Retinal pigment epithelial cell (primary cell): ENCODE measurements at regions not wholly inside any gene's neighbourhood (a gene's known extent, or its start where the extent isn't known, plus 50 kb on each side); places are given as distances from the start of the nearest gene placed in this dataset.

Source experiments
- DNase-seq: peaks from one replicate; pipeline ENCODE4 v3.0.0-alpha.2; 2010; ENCODE audit warnings: low read depth
- H3K4me3 ChIP-seq: 2 replicates; pipeline ENCODE4 v1.5.1; 2011; ENCODE audit warnings: mild to moderate bottlenecking, low read length, control low read depth, moderate library complexity
- TF ChIP-seq, protein P1 (sequence below): conservative IDR thresholded peaks from 2 replicates; pipeline ENCODE4 v1.5.1; 2011; ENCODE audit warnings: low read depth, low read length, control low read depth, inconsistent platforms

DNA sequence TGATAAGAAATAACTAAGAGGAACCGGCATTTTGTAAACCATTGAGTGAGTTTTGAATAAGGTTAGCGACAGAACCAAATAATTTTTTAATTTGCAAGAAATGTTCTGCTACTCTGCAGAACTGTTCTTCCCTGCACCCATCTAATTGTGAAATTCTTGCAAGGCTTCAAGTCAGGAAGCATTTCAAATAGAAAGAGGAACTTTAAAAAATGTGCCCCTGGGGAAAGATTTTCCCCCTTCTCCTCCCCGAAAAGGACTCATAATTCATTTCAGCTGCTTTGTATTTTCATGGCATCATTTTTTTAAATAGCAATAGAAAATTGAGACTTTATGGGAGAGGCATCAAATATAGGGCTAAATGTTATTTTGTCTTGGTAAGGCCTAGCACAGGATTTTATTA lies 180.9 kb upstream of the ANKRD55 start:
- no peak overlapping the region for H3K4me3 ChIP-seq
- TF ChIP-seq, protein P1, sequence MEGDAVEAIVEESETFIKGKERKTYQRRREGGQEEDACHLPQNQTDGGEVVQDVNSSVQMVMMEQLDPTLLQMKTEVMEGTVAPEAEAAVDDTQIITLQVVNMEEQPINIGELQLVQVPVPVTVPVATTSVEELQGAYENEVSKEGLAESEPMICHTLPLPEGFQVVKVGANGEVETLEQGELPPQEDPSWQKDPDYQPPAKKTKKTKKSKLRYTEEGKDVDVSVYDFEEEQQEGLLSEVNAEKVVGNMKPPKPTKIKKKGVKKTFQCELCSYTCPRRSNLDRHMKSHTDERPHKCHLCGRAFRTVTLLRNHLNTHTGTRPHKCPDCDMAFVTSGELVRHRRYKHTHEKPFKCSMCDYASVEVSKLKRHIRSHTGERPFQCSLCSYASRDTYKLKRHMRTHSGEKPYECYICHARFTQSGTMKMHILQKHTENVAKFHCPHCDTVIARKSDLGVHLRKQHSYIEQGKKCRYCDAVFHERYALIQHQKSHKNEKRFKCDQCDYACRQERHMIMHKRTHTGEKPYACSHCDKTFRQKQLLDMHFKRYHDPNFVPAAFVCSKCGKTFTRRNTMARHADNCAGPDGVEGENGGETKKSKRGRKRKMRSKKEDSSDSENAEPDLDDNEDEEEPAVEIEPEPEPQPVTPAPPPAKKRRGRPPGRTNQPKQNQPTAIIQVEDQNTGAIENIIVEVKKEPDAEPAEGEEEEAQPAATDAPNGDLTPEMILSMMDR, result no peak
- no peak for DNase-seq

DNA sequence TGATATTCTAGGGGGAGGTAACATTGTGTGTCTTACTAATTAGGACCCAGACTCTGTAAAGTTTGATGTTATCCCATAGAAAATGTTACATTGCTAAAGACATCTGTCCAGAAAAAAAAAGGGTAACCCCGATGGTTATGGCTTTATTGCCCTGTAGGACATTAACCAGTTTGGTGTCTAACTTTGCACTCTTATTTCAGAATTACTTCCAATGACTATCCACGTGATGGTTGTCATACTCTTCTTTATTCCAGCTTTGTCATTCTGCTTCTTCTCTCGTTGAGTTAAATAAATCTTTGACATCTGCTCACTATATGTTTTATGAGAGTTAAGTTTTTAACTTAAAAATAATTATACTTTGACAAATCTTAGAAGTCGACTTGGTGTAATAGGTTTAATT lies 180.4 kb upstream of the ANKRD55 start:
- no peak overlapping the region for H3K4me3 ChIP-seq
- TF ChIP-seq, protein P1, result no peak
- no peak for DNase-seq

DNA sequence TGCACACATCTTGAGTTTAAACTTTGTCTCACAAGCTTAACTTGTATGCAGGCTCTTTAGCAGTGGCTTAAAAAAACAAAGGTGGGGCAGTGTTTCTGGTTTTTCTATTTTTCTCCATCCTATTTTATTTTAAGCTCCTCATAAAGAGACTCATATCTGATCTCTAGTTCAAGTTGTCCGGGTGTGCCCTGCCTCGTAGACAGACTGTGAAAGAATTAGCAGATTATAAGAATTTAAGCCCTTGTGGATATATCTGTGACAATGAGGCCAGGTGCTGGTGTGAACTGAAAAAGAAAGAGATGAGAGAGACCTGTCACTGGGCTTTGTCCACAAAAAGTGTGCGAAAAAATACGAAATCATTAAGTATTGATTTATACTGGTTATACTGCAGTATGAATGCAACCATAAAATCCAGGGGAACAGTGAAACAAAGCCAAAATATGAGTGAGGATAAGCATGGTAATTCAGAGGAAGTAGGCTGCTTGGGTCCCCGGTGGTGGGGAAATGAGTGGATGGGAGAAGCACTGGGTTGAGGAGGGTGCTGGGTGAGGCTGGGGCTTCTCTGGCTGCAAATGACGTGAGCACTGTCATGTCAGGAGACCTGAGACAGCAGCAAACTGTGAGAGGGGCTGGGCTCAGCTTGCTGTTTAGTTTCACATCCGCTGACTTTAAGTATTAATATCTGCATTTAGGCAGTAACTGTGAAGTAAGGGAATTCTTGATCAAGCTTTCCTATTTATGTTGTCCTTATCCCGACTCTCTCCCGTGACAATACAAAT lies 179.7 kb upstream of the ANKRD55 start:
- DNase-seq, result no peak
- no peak overlapping the region for H3K4me3 ChIP-seq
- TF ChIP-seq, protein P1, result no peak

DNA sequence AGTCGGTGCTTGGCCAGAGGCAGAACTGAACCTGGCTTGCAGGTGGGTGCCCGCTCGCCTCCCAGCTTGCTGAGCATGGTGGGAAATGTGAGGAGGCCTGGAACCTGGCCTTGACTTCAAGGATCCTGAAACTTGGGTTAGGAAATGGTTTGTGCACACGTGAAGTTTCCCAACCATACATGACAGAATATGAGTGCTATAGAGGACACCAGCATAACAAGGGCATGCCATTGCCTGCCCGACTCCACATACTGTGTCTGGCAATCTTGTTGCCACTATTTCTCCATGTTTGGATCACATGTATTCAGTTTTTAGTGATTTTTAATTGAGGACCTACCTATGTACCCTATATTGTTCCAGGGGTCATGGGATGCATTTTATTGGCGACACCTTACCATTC lies 177.6 kb upstream of the ANKRD55 start:
- DNase-seq, result no peak
- TF ChIP-seq, protein P1, result no peak
- H3K4me3 ChIP-seq, result no peak overlapping the region

DNA sequence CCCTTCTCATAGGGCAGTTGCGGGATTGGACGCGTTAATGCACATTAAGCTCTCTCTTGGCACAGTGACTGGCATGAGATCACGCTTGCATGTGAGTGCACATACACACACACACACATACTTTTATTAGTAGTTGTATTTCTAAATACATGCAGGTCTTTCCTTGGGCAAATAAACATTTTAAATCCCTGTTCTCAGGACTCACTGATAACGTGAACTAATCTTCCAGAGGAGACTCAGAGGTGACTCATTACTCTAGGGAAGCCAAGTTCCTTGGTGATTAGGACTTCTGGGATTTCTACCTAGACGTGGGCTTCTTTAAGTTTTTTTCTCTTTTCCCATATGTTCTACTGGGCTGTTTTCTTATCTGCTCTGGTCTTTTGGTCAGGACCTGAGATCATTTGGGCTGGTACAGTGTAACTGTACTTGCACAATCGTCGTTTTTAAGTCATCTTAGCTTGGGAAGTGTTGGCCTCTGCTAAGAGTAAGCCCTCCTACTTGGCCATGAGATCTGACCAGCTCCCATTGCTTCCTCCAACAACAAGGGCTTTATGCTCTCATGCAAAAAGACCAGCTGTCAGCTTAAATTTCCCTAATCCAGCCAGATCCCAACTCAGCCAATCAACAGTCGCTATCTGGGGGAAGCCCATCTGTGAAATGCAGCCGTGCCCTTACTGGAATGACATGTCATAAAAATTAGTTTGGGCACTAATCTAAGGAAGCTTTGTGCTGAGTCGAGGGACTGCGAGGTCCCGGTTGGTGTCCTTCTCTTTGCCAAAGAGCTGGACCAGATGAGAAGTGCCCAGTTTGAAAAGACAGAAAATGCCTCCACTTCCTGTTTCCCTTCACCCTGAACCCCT lies 176.4 kb upstream of the ANKRD55 start:
- H3K4me3 ChIP-seq, result no peak overlapping the region
- TF ChIP-seq, protein P1, result no peak
- DNase-seq, result peak; percentile 96

DNA sequence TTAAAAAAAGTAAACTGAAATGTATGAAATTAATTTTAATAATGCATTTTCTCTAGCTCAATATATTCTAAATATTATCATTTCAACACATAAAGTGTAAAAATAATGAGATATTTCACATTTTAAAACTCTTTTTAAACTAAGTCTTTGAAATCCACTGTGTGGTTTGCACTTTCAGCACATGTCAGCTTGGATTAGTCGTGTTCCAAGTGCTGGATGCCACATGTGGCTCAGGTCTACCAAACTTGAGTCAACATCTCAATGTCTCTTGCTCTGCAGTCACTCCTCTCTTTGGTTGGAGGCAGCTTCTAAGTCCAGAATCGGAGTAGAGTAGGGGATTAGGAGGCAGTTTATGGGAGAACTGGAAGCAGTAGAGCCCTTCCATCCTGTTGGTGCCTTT lies 173.7 kb upstream of the ANKRD55 start:
- H3K4me3 ChIP-seq, result no peak overlapping the region
- TF ChIP-seq, protein P1, result no peak
- DNase-seq, result no peak
